HEK293 (cell line): ENCODE measurements at regions not wholly inside any gene's neighbourhood (a gene's known extent, or its start where the extent isn't known, plus 50 kb on each side); places are given as distances from the start of the nearest gene placed in this dataset.

Source experiments
- KLF10 ChIP-seq: fragments of 450-650 bp; IDR thresholded peaks from 2 replicates; pipeline ENCODE4 v1.5.1; 2018; ENCODE audit warnings: missing biosample characterization, mild to moderate bottlenecking, missing genetic modification characterization
- PRDM10 ChIP-seq: fragments of 450-650 bp; formaldehyde crosslinking; IDR thresholded peaks from 2 replicates; pipeline ENCODE4 v1.5.1; 2016; ENCODE audit warnings: missing biosample characterization, missing genetic modification characterization
- ZBTB21 ChIP-seq: fragments of 450-650 bp; formaldehyde crosslinking; IDR thresholded peaks from 2 replicates; pipeline ENCODE4 v1.5.1; 2017; ENCODE audit warnings: missing biosample characterization, missing genetic modification characterization
- ZNF121 ChIP-seq: fragments of 450-650 bp; formaldehyde crosslinking; IDR thresholded peaks from 2 replicates; pipeline ENCODE4 v1.5.1; 2016; ENCODE audit warnings: missing biosample characterization, missing genetic modification characterization
- ZNF274 ChIP-seq, 2 experiments: fragments of 200-500 bp in 1 of 2; fragments of 450-650 bp in 1 of 2; sonication (Bioruptor generic) in 1 of 2; formaldehyde crosslinking in 1 of 2; IDR thresholded peaks; 2 replicates each; pipeline versions ENCODE4 v1.5.1 to v1.6.1; 2014 to 2016; ENCODE audit warnings: borderline replicate concordance in 1 of 2, inconsistent platforms in 1 of 2, low read length in 1 of 2, missing biosample characterization in 1 of 2, missing genetic modification characterization in 1 of 2
- TF ChIP-seq, protein P1 (sequence below): fragments of 450-650 bp; formaldehyde crosslinking; IDR thresholded peaks from 2 replicates; pipeline ENCODE4 v1.5.1; 2016; ENCODE audit warnings: missing biosample characterization, missing genetic modification characterization
- TF ChIP-seq, protein P2 (sequence below): fragments of 450-650 bp; formaldehyde crosslinking; IDR thresholded peaks from 2 replicates; pipeline ENCODE4 v1.5.1; 2016; ENCODE audit warnings: missing biosample characterization, missing genetic modification characterization

DNA sequence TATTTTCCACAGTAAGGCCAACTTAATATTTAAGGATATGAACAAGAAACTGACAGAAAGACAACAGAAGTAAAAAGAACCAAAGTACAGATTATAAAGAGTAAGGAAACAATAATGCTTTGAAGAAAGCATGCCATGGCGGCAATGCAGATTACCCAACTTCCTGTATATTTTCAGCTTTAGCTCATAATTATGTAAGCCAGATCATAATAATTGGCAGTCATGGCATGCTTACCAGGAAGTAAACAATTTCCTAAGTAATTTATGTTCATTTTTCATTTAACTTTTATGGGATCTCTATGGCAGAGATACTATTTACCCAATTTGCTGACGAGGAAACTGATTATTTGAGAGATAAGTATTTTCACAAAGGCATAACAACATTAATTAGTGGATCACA is 988.7 kb downstream of the HACE1 start:
- TF ChIP-seq KLF10 (tag by site-specific recombination) (no peak), ZBTB21 (tag by site-specific recombination) (no peak), PRDM10 (tag by site-specific recombination) (no peak), ZNF121 (no peak), ZNF274 (IDR thresholded peaks at IDR 0.05; ENCODE audit: low read length) (no peak), ZNF274 (tag by site-specific recombination; IDR thresholded peaks at IDR 0.05; ENCODE audit: borderline replicate concordance) (no peak)
- TF ChIP-seq, protein P1, sequence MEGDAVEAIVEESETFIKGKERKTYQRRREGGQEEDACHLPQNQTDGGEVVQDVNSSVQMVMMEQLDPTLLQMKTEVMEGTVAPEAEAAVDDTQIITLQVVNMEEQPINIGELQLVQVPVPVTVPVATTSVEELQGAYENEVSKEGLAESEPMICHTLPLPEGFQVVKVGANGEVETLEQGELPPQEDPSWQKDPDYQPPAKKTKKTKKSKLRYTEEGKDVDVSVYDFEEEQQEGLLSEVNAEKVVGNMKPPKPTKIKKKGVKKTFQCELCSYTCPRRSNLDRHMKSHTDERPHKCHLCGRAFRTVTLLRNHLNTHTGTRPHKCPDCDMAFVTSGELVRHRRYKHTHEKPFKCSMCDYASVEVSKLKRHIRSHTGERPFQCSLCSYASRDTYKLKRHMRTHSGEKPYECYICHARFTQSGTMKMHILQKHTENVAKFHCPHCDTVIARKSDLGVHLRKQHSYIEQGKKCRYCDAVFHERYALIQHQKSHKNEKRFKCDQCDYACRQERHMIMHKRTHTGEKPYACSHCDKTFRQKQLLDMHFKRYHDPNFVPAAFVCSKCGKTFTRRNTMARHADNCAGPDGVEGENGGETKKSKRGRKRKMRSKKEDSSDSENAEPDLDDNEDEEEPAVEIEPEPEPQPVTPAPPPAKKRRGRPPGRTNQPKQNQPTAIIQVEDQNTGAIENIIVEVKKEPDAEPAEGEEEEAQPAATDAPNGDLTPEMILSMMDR (tag by site-specific recombination) = no peak
- TF ChIP-seq, protein P2, sequence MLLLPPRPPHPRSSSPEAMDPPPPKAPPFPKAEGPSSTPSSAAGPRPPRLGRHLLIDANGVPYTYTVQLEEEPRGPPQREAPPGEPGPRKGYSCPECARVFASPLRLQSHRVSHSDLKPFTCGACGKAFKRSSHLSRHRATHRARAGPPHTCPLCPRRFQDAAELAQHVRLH (tag by site-specific recombination) = no peak
